SK-N-SH (cell line): ENCODE measurements at regions not wholly inside any gene's neighbourhood (a gene's known extent, or its start where the extent isn't known, plus 50 kb on each side); places are given as distances from the start of the nearest gene placed in this dataset.

Experiments
- CTCF ChIA-PET: fragments of 300-600, 350-600 bp; formaldehyde crosslinking; extraction: SDS; loops from one replicate; lab custom pipeline; 2021; lab: Yijun Ruan, JAX
- POLR2A ChIA-PET: fragments of 350-600 bp; sonication (Branson Sonifier 250); formaldehyde crosslinking; extraction: SDS; loops from one replicate; lab custom pipeline; 2020; ENCODE audit warnings: antibody characterized with exemption, inconsistent platforms; lab: Yijun Ruan, JAX
- DNase-seq: peaks from one replicate; pipeline ENCODE4 v3.0.0; 2012
- H2AFZ ChIP-seq: fragments of 200-600 bp; sonication (generic); 2 replicates; pipeline ENCODE4 v1.8.1; 2016; ENCODE audit warnings: antibody characterized with exemption, mild to moderate bottlenecking, low read depth
- H3F3A ChIP-seq: fragments of 200-600 bp; sonication (generic); replicated peaks from 2 replicates; pipeline ENCODE3; 2016; ENCODE audit warnings: antibody characterized with exemption, mild to moderate bottlenecking; ENCODE audit not compliant: insufficient read depth
- H3K27ac ChIP-seq, 2 experiments: fragments of 200-500 bp in 1 of 2; fragments of 200-600 bp in 1 of 2; sonication (Bioruptor generic) in 1 of 2; sonication (generic), shearing (Covaris generic) in 1 of 2; 2 replicates each; pipeline versions ENCODE4 v1.5.1 to v1.6.1; 2014 to 2016; ENCODE audit warnings: low read depth in 2 of 2, inconsistent platforms in 1 of 2, low read length in 1 of 2, mild to moderate bottlenecking in 1 of 2, mixed read lengths in 1 of 2
- H3K27me3 ChIP-seq: fragments of 200-600 bp; sonication (generic), shearing (Covaris generic); 2 replicates; pipeline ENCODE4 v1.6.1; 2016; ENCODE audit warnings: mixed run types; ENCODE audit not compliant: insufficient read depth
- H3K36me3 ChIP-seq, 2 experiments: fragments of 200-500 bp in 1 of 2; fragments of 200-600 bp in 1 of 2; sonication (Bioruptor generic) in 1 of 2; sonication (generic) in 1 of 2; replicated peaks in 1 of 2; 2 replicates each; pipeline versions ENCODE3 to v1.5.1; 2014 to 2016; ENCODE audit warnings: low read length in 1 of 2, mild to moderate bottlenecking in 1 of 2; ENCODE audit not compliant: insufficient read depth in 2 of 2, control insufficient read depth in 1 of 2
- H3K4me1 ChIP-seq, 2 experiments: fragments of 200-500 bp in 1 of 2; fragments of 200-600 bp in 1 of 2; sonication (Bioruptor generic) in 1 of 2; sonication (generic), shearing (Covaris generic) in 1 of 2; 2 replicates each; pipeline versions ENCODE4 v1.5.1 to v1.6.1; 2014 to 2016; ENCODE audit warnings: low read depth in 1 of 2, low read length in 1 of 2, mixed run types in 1 of 2; ENCODE audit not compliant: insufficient read depth in 2 of 2, control insufficient read depth in 1 of 2
- H3K4me2 ChIP-seq: fragments of 200-600 bp; sonication (generic), shearing (Covaris generic); 2 replicates; pipeline ENCODE4 v1.6.1; 2017; ENCODE audit warnings: mixed run types
- H3K4me3 ChIP-seq, 2 experiments: fragments of 200-500 bp in 1 of 2; fragments of 200-600 bp in 1 of 2; sonication (Bioruptor generic) in 1 of 2; sonication (generic), shearing (Covaris generic) in 1 of 2; 2 replicates each; pipeline versions ENCODE4 v1.5.1 to v1.8.1; 2014 to 2016; ENCODE audit warnings: low read depth in 2 of 2, inconsistent platforms in 1 of 2, low read length in 1 of 2, mild to moderate bottlenecking in 1 of 2, mixed read lengths in 1 of 2, moderate library complexity in 1 of 2
- H3K79me2 ChIP-seq: fragments of 200-600 bp; sonication (generic); 2 replicates; pipeline ENCODE4 v1.8.1; 2017; ENCODE audit warnings: mild to moderate bottlenecking; ENCODE audit not compliant: insufficient read depth
- H3K9ac ChIP-seq: fragments of 200-600 bp; sonication (generic); 2 replicates; pipeline ENCODE4 v1.6.1; 2017; ENCODE audit warnings: mixed run types
- H3K9me2 ChIP-seq: fragments of 200-600 bp; sonication (generic); 2 replicates; pipeline ENCODE4 v1.6.1; 2017; ENCODE audit warnings: mixed run types
- H3K9me3 ChIP-seq: fragments of 200-600 bp; sonication (generic); 2 replicates; pipeline ENCODE4 v1.6.1; 2017; ENCODE audit warnings: mixed run types, mild to moderate bottlenecking, moderate library complexity
- H4K20me1 ChIP-seq: fragments of 200-600 bp; sonication (generic); 2 replicates; pipeline ENCODE4 v1.6.1; 2017; ENCODE audit warnings: mild to moderate bottlenecking, mixed run types; ENCODE audit not compliant: insufficient read depth
- CTCF ChIP-seq: fragments of 200-600 bp; sonication (generic); IDR thresholded peaks from 2 replicates; pipeline ENCODE4 v1.6.1; 2017; ENCODE audit warnings: antibody characterized with exemption, mild to moderate bottlenecking, moderate library complexity
- ELF1 ChIP-seq: IDR thresholded peaks from 2 replicates; pipeline ENCODE4 v1.4.0; 2012
- EP300 ChIP-seq, 2 experiments: IDR thresholded peaks; 2 replicates each; pipeline versions ENCODE4 v1.4.0 to v1.6.1; 2012; ENCODE audit warnings: borderline replicate concordance in 1 of 2, low read depth in 1 of 2, low read length in 1 of 2
- EZH2phosphoT487 ChIP-seq: fragments of 200-600 bp; sonication (generic); IDR thresholded peaks from 2 replicates; pipeline ENCODE4 v1.6.1; 2017; ENCODE audit warnings: low read depth, mixed run types, mild to moderate bottlenecking, antibody characterized with exemption, moderate library complexity, borderline replicate concordance
- FOSL2 ChIP-seq: IDR thresholded peaks from 2 replicates; pipeline ENCODE4 v1.4.0; 2012; ENCODE audit warnings: low read depth, mild to moderate bottlenecking, moderate library complexity, borderline replicate concordance
- FOXJ3 ChIP-seq: sonication (generic); formaldehyde crosslinking; IDR thresholded peaks from 2 replicates; pipeline ENCODE4 v1.5.1; 2020; ENCODE audit warnings: mild to moderate bottlenecking, missing genetic modification reagents
- FOXM1 ChIP-seq: IDR thresholded peaks from 2 replicates; pipeline ENCODE4 v1.4.0; 2012; ENCODE audit warnings: low read depth, mild to moderate bottlenecking
- GABPA ChIP-seq: IDR thresholded peaks from 2 replicates; pipeline ENCODE4 v1.4.0; 2012; ENCODE audit warnings: low read depth, mild to moderate bottlenecking
- GATA2 ChIP-seq: sonication (generic); formaldehyde crosslinking; IDR thresholded peaks from 2 replicates; pipeline ENCODE4 v1.5.0; 2020; ENCODE audit warnings: mild to moderate bottlenecking, missing genetic modification reagents
- JUND ChIP-seq: IDR thresholded peaks from 2 replicates; pipeline ENCODE4 v1.4.0; 2012
- MAX ChIP-seq: IDR thresholded peaks from 2 replicates; pipeline ENCODE4 v1.4.0; 2012; ENCODE audit warnings: low read depth
- MEF2A ChIP-seq: IDR thresholded peaks from 2 replicates; pipeline ENCODE4 v1.4.0; 2012; ENCODE audit warnings: low read depth, borderline replicate concordance
- MXI1 ChIP-seq: IDR thresholded peaks from 2 replicates; pipeline ENCODE4 v1.6.1; 2012; ENCODE audit warnings: mild to moderate bottlenecking, low read depth, low read length, improper control_type of control experiment
- NFIC ChIP-seq: IDR thresholded peaks from 2 replicates; pipeline ENCODE4 v1.4.0; 2012; ENCODE audit warnings: borderline replicate concordance
- PBX3 ChIP-seq: IDR thresholded peaks from 2 replicates; pipeline ENCODE4; 2012
- POLR2AphosphoS5 ChIP-seq: IDR thresholded peaks from 2 replicates; pipeline ENCODE4 v1.6.1; 2012; ENCODE audit warnings: low read depth, low read length
- RCOR1 ChIP-seq: fragments of 150-350 bp; IDR thresholded peaks from 2 replicates; pipeline ENCODE4 v1.6.1; 2017; ENCODE audit warnings: antibody characterized with exemption, low read length
- RFX5 ChIP-seq: IDR thresholded peaks from 2 replicates; pipeline ENCODE4 v1.6.1; 2012; ENCODE audit warnings: mild to moderate bottlenecking, improper control_type of control experiment, low read length
- RXRA ChIP-seq: IDR thresholded peaks from 2 replicates; pipeline ENCODE4 v1.4.0; 2012; ENCODE audit warnings: low read depth, mild to moderate bottlenecking, borderline replicate concordance
- SMC3 ChIP-seq: IDR thresholded peaks from 2 replicates; pipeline ENCODE4 v1.6.1; 2012; ENCODE audit warnings: low read depth, low read length, improper control_type of control experiment
- TCF12 ChIP-seq: IDR thresholded peaks from 2 replicates; pipeline ENCODE4 v1.4.0; 2012
- TEAD4 ChIP-seq: IDR thresholded peaks from 2 replicates; pipeline ENCODE4 v1.4.0; 2012; ENCODE audit warnings: mild to moderate bottlenecking, borderline replicate concordance; ENCODE audit not compliant: insufficient read depth
- YY1 ChIP-seq: IDR thresholded peaks from 2 replicates; pipeline ENCODE4 v1.4.0; 2012; ENCODE audit warnings: low read depth, mild to moderate bottlenecking
- WGBS: methylation state at CpG from one replicate; pipeline ENCODE4 v1.1.6; 2017; ENCODE audit warnings: low lambda C conversion rate; 5-methylcytosine and 5-hydroxymethylcytosine counted together
- TF ChIP-seq, protein P1 (sequence below): fragments of 150-350 bp; IDR thresholded peaks from 2 replicates; pipeline ENCODE4 v1.6.1; 2016; ENCODE audit warnings: mild to moderate bottlenecking, low read depth, low read length
- TF ChIP-seq, protein P2 (sequence below): IDR thresholded peaks from 2 replicates; pipeline ENCODE4 v1.4.0; 2012; ENCODE audit warnings: low read depth, borderline replicate concordance
- TF ChIP-seq, protein P3 (sequence below): IDR thresholded peaks from 2 replicates; pipeline ENCODE4 v1.4.0; 2012; ENCODE audit warnings: low read depth, borderline replicate concordance

DNA sequence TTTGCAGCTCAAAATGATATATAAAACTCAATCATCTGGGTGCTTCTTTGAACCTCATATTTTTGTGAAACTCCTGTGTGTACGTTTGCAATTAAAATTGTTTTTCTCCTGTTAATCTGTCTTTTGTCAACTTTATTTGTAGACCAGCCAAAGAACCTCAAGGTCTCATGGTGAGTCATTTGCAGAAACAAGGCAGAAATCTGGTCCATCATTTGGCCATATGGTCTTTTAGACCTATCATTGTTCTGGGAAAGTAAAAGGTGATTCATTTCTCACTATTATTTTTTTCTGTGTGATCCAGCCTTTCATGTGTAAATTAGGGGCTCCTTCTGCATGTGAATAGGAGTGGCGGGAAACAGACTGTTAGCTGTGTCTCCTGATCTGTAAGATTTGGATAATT lies 399.1 kb upstream of the DDI1 start:
- H3K4me1 ChIP-seq: peaks cover 0 to 19% of the 10 kb centered on the region in 2 experiments; a peak in 1 of 4 replicates
- H2AFZ ChIP-seq: no peak overlapping the region
- POLR2A ChIA-PET: no interaction called here
- H3K27me3 ChIP-seq: no peaks in the 10 kb centered on the region
- H3F3A ChIP-seq: peaks cover 32% of the 10 kb centered on the region
- peak overlapping the region in 1 of 2 experiments; percentile 51; a peak in 2 of 4 replicates for H3K27ac ChIP-seq
- CTCF ChIA-PET: interaction anchor here (1.2 kb wide), 1 partner anchor 22 kb away, joined by 3 read pairs; no protein-coding TSS in a partner anchor
- TF ChIP-seq, protein P1, sequence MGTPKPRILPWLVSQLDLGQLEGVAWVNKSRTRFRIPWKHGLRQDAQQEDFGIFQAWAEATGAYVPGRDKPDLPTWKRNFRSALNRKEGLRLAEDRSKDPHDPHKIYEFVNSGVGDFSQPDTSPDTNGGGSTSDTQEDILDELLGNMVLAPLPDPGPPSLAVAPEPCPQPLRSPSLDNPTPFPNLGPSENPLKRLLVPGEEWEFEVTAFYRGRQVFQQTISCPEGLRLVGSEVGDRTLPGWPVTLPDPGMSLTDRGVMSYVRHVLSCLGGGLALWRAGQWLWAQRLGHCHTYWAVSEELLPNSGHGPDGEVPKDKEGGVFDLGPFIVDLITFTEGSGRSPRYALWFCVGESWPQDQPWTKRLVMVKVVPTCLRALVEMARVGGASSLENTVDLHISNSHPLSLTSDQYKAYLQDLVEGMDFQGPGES: no peak
- TF ChIP-seq YY1 (no peak), POLR2AphosphoS5 (no peak), NFIC (peak; percentile 31; the same call in 1 of the 2 replicates), SMC3 (no peak), FOXJ3 (CRISPR knock-in tag) (no peak), ELF1 (no peak), MEF2A (no peak), EZH2phosphoT487 (no peak), GABPA (no peak), RCOR1 (no peak), GATA2 (CRISPR knock-in tag) (no peak), FOXM1 (no peak), MAX (0 out of 2 replicates have a peak, but pooled peaks have one; percentile 14), MXI1 (no peak), TCF12 (peak; percentile 80), RFX5 (no peak), JUND (peak; percentile 50), PBX3 (peak; percentile 16), FOSL2 (peak; percentile 47; the same call in 1 of the 2 replicates), TEAD4 (no peak), EP300 (IDR thresholded peaks at IDR 0.05; ENCODE audit: borderline replicate concordance in 1 of 2, low read depth in 1 of 2, low read length in 1 of 2) (0 out of 4 replicates have a peak, but pooled peaks of 1 of the 2 experiments have one; percentile 22), CTCF (no peak), RXRA (no peak)
- TF ChIP-seq, protein P2, sequence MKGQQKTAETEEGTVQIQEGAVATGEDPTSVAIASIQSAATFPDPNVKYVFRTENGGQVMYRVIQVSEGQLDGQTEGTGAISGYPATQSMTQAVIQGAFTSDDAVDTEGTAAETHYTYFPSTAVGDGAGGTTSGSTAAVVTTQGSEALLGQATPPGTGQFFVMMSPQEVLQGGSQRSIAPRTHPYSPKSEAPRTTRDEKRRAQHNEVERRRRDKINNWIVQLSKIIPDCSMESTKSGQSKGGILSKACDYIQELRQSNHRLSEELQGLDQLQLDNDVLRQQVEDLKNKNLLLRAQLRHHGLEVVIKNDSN: no peak
- TF ChIP-seq, protein P3, sequence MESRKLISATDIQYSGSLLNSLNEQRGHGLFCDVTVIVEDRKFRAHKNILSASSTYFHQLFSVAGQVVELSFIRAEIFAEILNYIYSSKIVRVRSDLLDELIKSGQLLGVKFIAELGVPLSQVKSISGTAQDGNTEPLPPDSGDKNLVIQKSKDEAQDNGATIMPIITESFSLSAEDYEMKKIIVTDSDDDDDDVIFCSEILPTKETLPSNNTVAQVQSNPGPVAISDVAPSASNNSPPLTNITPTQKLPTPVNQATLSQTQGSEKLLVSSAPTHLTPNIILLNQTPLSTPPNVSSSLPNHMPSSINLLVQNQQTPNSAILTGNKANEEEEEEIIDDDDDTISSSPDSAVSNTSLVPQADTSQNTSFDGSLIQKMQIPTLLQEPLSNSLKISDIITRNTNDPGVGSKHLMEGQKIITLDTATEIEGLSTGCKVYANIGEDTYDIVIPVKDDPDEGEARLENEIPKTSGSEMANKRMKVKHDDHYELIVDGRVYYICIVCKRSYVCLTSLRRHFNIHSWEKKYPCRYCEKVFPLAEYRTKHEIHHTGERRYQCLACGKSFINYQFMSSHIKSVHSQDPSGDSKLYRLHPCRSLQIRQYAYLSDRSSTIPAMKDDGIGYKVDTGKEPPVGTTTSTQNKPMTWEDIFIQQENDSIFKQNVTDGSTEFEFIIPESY: no peak
- no peaks in the 10 kb centered on the region for H3K9me3 ChIP-seq
- H3K79me2 ChIP-seq: no peaks in the 10 kb centered on the region
- no peaks in the 10 kb centered on the region for H3K36me3 ChIP-seq
- no peak overlapping the region for H3K9ac ChIP-seq
- H3K4me2 ChIP-seq: no peak overlapping the region
- no peak overlapping the region for H3K4me3 ChIP-seq
- no peaks in the 10 kb centered on the region for H3K9me2 ChIP-seq
- no peaks in the 10 kb centered on the region for H4K20me1 ChIP-seq
- WGBS: 62% methylated on average over 2 of the region's 2 CpGs
- no peak for DNase-seq
